ENCODE measurements at regions not wholly inside any gene's neighbourhood (a gene's known extent, or its start where the extent isn't known, plus 50 kb on each side); places are given as distances from the start of the nearest gene placed in this dataset.

DNA sequence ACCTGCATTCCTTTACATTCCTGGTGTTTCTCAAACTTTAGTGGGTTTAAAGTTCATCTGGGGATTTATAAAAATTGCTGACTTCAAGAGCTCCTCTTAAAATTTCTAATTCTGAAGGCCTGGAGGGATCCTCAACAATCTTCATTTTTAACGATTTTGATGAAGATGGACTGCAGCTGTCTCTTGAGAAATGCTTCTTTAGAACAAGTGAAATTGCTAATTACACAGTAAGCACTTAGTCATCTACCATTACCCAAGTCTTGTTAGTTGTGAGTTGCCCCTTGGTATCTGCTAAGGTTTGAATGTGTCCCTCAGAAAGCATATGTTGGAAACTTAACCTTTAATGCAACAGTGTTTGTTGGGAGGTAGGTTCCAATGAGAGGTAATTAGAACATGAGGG is 163.7 kb downstream of the LTN1 start:
- TF ChIP-seq, protein P1, sequence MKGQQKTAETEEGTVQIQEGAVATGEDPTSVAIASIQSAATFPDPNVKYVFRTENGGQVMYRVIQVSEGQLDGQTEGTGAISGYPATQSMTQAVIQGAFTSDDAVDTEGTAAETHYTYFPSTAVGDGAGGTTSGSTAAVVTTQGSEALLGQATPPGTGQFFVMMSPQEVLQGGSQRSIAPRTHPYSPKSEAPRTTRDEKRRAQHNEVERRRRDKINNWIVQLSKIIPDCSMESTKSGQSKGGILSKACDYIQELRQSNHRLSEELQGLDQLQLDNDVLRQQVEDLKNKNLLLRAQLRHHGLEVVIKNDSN (IDR thresholded peaks at IDR 0.05): no peak
- TF ChIP-seq, protein P2, sequence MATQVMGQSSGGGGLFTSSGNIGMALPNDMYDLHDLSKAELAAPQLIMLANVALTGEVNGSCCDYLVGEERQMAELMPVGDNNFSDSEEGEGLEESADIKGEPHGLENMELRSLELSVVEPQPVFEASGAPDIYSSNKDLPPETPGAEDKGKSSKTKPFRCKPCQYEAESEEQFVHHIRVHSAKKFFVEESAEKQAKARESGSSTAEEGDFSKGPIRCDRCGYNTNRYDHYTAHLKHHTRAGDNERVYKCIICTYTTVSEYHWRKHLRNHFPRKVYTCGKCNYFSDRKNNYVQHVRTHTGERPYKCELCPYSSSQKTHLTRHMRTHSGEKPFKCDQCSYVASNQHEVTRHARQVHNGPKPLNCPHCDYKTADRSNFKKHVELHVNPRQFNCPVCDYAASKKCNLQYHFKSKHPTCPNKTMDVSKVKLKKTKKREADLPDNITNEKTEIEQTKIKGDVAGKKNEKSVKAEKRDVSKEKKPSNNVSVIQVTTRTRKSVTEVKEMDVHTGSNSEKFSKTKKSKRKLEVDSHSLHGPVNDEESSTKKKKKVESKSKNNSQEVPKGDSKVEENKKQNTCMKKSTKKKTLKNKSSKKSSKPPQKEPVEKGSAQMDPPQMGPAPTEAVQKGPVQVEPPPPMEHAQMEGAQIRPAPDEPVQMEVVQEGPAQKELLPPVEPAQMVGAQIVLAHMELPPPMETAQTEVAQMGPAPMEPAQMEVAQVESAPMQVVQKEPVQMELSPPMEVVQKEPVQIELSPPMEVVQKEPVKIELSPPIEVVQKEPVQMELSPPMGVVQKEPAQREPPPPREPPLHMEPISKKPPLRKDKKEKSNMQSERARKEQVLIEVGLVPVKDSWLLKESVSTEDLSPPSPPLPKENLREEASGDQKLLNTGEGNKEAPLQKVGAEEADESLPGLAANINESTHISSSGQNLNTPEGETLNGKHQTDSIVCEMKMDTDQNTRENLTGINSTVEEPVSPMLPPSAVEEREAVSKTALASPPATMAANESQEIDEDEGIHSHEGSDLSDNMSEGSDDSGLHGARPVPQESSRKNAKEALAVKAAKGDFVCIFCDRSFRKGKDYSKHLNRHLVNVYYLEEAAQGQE (IDR thresholded peaks at IDR 0.05; ENCODE audit: low read depth): no peak
- TF ChIP-seq EP300 (IDR thresholded peaks at IDR 0.05; ENCODE audit: borderline replicate concordance) (no peak), RAD21 (IDR thresholded peaks at IDR 0.05; ENCODE audit: low read depth) (no peak), TCF12 (IDR thresholded peaks at IDR 0.05; ENCODE audit: low read depth) (no peak), YY1 (IDR thresholded peaks at IDR 0.05; ENCODE audit: low read depth) (no peak), ZBTB7A (IDR thresholded peaks at IDR 0.05; ENCODE audit: low read depth) (no peak), TEAD4 (IDR thresholded peaks at IDR 0.05) (no peak)
- TF ChIP-seq, protein P3, sequence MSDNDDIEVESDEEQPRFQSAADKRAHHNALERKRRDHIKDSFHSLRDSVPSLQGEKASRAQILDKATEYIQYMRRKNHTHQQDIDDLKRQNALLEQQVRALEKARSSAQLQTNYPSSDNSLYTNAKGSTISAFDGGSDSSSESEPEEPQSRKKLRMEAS (IDR thresholded peaks at IDR 0.05): no peak

All from Ishikawa (cell line).